HG02884 (cell line): ENCODE measurements at regions not wholly inside any gene's neighbourhood (a gene's known extent, or its start where the extent isn't known, plus 50 kb on each side); places are given as distances from the start of the nearest gene placed in this dataset.
"Not testable (repeated sequence)": the region's sequence is repeated elsewhere in the genome, so short reads cannot be mapped to it uniquely, and the experiment has no call there.

ENCODE experiments used
- ATAC-seq: cut with Tn5 transposase; IDR thresholded peaks from one replicate; pipeline ENCODE4 v1.9.1; 2021; ENCODE audit warnings: mild to moderate bottlenecking, moderate library complexity; ENCODE audit not compliant: unreplicated experiment

DNA sequence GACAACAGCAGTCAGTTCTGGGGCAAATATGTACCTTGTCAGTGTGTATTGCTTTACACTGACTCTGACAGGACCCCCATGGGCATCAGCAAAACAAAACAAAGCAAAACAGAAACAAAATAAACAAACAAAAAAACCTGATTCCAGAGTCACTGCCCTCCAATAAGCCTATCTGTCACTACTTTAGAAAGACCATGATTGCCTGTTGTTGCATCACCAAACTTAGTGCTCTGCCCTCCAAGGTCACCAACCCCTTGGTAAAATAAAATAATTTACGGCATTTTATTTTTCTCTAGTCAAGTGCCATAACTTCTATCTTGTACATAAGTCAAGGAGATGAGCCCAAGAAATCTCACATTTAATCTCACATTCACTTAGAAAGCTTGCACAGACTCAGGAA, 120.9 kb upstream of the ADAMTS3 start:
- no peak for ATAC-seq

DNA sequence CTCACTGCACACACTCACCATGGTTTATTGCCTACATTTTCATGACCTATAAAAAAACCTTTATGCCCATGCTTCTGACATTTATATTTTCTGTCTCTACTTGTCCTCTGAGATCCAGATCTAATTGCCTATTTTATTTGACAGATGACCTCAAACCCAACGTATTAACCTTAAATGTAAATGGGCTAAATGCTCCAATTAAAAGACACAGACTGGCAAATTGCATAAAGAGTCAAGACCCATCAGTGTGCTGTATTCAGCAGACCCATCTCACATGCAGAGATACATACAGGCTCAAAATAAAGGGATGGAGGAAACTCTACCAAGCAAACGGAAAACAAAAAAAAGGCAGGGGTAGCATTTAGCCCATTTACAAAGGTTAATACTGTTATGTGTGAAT, 117.4 kb upstream of the ADAMTS3 start:
- ATAC-seq = not testable (repeated sequence)

DNA sequence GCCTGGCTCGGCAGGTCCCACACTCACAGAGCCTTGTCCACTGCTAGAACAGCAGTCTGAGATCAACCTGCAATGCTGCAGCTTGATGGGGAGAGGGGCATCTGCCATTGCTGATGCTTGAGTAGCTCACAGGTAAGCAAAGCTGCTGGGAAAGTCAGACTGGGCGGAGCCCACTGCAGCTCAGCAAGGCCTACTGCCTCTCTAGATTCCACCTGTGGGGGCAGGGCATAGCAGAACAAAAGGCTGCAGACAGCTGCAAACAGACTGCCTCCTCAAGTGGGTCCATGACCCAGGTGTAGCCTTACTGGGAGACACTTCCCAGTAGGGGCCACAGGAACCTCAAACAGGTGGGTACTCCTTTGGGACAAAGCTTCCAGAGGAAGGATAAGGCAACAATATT, 110.6 kb upstream of the ADAMTS3 start:
- ATAC-seq = no peak

DNA sequence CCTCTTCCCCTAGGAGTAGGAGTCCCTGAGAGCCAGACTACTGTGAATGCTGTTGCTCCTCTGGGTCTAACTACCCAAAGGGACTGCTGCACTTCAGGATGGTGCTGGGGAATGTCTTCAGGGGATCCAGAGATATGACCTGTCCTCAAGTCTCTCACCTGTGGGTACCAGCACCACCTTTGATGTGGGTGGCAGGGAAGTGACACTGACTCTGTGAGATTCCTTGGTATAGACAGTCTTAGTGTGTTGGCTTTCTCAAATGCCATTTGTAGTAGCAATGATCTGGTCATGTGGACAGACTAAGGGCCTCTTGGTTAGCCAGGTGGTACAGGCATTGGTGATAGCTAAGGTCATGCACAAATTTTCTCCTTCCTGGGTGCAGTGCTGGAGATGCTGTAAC, 108.9 kb upstream of the ADAMTS3 start:
- ATAC-seq = no peak

DNA sequence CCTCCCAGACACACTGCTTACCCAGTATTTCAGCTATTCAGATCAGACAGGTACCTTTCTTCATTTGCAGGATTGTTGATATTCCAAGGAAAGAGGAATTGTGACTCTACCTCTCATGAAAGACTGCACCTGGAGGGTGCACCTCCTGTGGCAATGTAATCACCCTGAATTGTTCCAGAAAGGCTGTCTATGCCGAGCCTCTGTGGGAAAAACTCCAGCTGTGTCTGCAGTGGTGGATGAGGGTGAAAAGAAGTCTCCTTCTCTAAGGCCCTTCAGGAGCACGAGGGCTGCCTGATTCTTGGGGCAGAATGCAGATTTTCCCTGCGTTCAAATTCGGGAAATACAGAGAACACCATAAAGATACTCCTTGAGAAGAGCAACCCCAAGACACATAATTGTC, 108.2 kb upstream of the ADAMTS3 start:
- ATAC-seq = no peak

DNA sequence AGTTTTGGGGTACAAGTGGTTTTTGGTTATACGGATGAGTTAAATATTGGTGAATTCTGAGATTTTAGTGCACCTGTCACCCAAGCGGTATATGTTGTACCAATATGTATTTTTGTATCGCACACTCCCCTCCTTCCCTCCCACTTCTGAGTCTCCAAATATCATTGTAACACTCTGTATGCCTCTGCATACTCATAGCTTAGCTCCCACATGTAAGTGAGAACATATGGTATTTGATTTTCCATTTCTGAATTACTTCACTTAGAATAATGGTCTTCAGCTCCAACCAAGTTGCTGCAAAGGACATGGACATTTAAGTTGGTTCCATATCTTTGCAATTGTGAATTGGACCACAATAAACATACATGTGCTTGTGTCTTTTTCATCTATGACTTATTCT, 103.0 kb upstream of the ADAMTS3 start:
- ATAC-seq = no peak

DNA sequence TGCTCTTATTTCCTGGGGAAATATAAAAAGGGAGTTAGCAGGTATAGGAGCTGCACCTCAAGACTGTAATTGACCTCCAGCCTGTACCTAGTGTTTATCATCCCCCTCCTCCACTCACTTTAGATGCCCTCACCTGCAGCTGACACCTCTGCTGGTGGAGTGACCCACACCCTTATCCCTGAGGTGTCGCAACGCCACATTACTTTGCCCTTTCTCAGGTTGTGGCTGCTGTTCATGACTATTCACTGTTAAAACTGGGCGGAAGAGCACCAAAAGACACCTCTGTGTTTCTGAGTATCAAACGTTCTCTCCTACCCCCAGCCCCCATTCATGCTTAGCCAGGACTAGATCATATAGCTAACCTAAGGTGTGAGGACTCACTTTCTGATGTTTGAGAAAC, 101.5 kb upstream of the ADAMTS3 start:
- no peak for ATAC-seq

DNA sequence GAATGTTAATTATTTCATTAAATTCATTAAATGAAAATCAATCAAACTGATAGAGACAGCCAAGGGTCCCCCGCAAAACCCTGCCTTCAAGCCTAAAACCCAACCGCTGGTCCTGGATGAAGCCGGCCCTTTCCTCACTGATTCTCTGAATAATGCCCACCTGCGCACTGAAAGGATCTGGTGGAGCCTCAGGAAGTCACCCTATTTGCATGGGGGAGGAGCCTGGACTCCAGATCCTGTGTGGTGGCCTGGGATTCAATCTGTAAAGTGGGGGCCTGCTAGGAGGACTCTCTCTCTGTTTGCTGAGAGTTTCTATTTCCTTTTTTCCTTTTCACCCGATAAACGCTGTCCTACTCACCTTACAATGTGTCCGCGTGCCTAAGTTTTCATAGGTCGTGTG, 97.9 kb upstream of the ADAMTS3 start:
- no peak for ATAC-seq

DNA sequence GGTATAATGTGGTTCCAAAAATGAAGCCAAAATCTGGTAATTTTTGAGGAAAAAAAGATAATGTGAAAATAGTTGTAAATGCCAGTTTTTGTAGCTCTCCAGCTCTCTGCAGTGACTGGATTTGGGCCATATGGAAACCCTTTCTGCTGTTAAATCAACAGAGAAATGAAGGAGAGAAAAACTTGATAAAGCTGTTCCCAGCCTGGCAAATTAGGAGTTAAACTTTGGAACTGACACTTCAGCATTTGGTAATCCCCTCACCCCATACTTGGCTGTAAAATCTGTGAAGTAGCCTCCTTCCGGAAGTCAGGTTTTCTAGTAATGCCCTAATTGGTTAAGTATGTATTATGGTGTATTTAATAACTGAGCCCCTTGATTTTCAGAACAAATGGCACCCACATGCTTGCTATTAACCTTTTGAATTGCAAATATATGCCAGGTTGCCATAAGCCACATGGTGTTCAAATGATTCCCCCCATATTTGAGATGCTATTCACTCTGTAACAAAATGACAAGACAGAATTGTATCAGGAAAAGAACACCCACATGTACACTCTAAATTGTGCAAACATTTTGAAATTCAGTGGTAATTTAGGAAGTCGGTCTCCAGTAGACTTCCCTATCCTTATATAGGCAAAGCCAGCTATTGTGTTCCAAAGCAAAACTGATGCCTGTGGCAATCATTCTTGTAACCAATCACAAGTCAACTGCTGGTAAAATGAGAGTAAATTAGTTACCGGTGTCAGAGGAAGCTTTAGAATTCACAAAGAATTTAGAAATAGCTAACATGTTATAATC, 96.3 kb upstream of the ADAMTS3 start:
- ATAC-seq = no peak

DNA sequence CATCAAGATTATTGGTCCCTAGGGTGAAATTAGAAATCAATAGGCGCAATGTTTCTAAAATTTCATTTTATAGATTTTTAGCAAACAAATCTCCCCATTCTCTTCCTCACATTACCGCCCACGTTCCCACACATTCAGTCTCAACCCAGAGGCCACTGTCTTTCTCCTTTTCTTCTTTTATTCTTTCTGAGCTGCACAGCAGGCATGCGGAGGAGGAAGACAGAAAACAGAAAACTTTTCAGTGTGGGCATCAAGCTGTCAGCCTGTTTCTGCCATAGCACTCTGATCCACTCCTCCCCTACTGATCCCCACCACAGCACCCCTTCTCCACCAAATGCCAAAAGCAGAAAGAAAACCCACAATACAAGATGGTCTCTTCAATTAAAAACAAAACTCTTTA, 94.8 kb upstream of the ADAMTS3 start:
- no peak for ATAC-seq

DNA sequence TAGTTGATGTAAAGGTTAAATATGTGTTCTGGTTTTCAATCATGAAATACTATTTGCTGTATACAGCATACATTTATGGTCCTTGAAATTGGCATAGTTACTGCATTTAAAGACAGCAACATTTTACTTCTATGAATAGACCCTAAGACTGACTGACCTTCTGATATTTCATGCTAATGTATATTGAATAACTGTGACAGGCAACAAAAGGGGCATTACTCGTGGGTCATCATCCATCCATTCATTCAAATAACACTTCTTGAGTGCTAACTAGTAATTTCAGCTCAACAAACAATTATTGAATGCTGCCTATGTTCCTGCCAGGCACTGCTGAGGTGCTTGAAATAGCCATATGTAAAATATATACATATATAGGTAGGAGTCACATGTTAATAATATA, 92.8 kb upstream of the ADAMTS3 start:
- ATAC-seq = no peak

DNA sequence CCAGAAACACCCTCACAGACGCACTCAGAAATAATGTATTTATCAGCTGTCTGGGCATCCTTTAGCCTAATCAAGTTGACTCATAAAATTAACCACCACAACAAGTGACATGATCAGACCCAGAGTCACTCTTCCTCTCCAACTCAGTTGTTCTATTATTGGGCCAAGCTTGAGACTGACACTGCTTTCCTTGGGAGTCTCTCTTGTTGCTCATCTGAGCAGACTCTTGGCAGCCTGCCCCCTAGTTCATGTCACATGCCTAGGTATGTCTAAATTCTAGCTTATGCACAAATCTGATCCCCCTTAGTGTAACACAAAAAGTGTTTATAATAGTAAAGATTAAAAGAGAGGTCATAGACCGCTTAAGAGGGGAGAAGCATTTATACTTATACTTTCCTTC, 72.6 kb upstream of the ADAMTS3 start:
- no peak for ATAC-seq

DNA sequence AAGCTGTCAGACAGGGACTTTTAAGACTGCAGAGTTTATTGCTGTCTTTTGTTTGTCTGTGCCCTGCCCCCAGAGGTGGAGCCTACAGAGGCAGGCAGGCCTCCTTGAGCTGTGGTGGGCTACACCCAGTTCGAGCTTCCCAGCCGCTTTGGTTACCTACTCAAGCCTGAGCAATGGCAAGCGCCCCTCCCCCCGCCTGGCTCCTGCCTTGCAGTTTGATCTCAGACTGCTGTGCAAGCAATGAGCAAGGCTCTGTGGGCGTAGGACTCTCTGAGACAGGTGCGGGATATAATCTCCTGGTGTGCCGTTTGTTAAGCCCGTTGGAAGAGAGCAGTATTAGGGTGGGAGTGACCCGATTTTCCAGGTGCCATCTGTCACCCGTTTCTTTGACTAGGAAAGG, 67.8 kb upstream of the ADAMTS3 start:
- ATAC-seq = not testable (repeated sequence)

DNA sequence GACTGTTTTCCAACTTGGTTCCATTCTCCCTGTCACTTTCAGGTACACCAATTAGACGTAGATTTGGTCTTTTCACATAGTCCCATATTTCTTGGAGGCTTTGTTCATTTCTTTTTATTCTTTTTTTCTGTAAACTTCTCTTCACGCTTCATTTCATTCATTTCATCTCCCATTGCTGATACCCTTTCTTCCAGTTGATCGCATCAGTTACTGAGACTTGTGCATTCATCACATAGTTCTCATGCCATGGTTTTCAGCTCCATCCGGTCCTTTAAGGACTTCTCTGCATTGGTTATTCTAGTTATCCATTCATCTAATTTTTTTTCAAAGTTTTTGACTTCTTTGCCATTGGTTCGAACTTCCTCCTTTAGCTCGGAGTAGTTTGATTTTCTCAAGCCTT, 66.9 kb upstream of the ADAMTS3 start:
- ATAC-seq = not testable (repeated sequence)

DNA sequence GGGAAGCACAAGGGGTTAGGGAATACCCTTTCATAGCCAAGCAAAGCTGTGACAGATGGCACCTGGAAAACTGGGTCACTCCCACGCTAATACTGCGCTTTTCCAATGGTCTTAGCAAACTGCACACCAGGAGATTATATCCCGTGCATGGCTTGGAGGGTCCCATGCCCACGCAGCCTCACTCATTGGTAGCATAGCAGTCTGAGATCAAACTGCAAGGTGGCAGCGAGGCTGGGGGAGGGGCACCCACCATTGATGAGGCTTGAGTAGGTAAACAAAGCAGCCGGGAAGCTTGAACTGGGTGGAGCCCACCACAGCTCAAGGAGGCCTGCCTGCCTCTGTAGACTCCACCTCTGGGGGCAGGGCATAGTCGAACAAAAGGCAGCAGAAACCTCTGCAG, 63.2 kb upstream of the ADAMTS3 start:
- not testable (repeated sequence) for ATAC-seq

DNA sequence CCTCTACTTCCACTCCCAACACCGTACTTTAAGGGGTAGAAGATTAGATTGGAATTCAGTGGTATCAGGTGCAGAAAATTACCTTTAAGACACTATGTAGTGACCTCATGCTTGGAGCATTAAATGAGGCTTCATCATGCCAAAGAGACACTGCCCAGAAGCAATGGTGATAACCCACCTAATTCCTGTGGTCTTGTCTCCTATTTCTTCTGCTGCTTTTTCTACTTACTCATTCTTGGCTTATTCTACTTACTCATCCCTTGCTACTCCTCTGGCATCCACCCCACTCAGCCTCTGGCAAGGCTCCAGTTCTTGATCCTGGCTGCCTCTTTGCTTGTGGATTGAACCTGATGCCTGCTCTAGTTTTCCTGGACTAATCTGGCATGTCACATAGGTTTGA, 62.3 kb upstream of the ADAMTS3 start:
- ATAC-seq = no peak

DNA sequence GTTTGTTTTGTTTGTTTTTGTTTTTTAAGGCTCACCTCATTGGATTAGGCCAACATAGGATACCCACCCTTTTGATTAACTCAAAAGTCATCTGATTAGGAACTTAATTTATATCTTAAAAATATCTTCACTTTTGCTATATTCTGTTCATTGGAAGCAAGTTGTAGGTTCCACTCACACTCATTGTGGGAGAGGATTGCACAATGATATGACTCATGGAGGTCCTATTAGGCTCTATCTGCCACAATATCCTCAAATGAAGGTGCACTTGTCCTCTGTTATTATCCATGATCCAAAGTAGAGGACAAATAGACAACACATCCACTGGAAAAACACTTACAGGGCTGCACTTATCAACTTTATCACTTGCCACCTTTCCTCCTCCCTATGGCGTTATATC, 60.5 kb upstream of the ADAMTS3 start:
- no peak for ATAC-seq

DNA sequence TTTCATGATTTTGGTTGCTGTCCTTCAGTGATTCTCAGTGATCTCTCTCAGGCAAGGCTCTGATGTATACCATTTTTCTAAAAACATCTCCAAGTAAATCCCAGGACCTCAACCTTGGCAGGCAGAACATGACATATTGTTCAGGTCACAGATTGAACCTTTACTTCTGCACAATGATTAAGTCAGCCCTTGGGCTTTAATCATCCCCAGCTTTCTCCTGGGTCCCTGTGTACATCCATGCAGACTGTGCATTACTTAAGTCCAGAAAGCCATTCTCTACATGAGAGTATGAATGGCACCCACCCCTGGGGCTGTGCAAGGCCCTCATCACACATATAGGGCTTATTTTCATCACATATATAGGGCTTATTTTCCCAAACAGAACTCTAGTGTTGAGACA, 58.7 kb upstream of the ADAMTS3 start:
- no peak for ATAC-seq
